ENCODE measurements at regions not wholly inside any gene's neighbourhood (a gene's known extent, or its start where the extent isn't known, plus 50 kb on each side); places are given as distances from the start of the nearest gene placed in this dataset.

DNA sequence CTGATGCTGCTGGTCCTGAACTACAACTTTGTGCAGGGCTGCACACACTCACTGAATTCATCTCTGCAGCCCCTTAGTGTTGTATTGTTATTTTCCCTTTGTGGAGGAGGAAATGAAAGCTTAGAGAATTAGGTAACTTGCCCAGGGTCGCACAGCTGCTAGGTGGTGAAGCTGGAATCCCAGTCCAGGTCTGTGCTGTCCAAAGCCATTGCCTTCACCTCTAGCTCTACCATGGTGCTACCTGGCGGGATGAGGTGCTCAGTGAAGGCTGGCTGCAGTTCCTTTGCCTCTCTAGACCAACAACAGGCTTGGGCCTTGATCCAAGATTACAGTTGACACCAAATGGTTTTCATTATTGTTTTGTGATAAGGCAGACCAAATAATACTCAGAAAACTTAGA is 177.8 kb upstream of the PITX1 start:
- no TSS peak for BruUV-seq (replicated peaks)
- Histone ChIP-seq H2AFZ (ENCODE audit: control insufficient read depth, low read depth, low read length) (no peak overlapping the region), H3K27ac (ENCODE audit: control insufficient read depth, insufficient read depth) (no peak overlapping the region), H3K4me1 (ENCODE audit: control insufficient read depth, insufficient read depth, low read length) (no peaks in the 10 kb centered on the region), H3K79me2 (ENCODE audit: control insufficient read depth, insufficient read depth, low read length) (no peaks in the 10 kb centered on the region), H4K20me1 (ENCODE audit: control insufficient read depth, insufficient read depth) (no peaks in the 10 kb centered on the region), H3K27me3 (replicated peaks in 1 of 2; ENCODE audit: control insufficient read depth in 2 of 2, insufficient read depth in 2 of 2, low read length in 1 of 2) (peaks cover 4 to 6% of the 10 kb centered on the region in 2 experiments; a peak in 3 of 4 replicates), H3K9me3 (replicated peaks; ENCODE audit: control insufficient read depth, insufficient read depth, low read length) (no peaks in the 10 kb centered on the region), H3K36me3 (ENCODE audit: control insufficient read depth in 2 of 2, insufficient read depth in 2 of 2, low read length in 1 of 2) (no peaks in the 10 kb centered on the region), H3K9ac (ENCODE audit: control insufficient read depth, insufficient read depth, low read length) (no peak overlapping the region), H3K4me3 (no peak overlapping the region), H3K4me2 (ENCODE audit: control insufficient read depth, insufficient read depth) (no peak overlapping the region)
- ChIA-PET RAD21 (ENCODE audit: unreplicated experiment) (no interaction called here), POLR2A (no interaction called here), CTCF (interaction anchor here (0.7 kb wide), 1 partner anchor 45 kb away, joined by 3 read pairs; no protein-coding TSS in a partner anchor), SMC1A (ENCODE audit: uncharacterized antibody, unreplicated experiment) (no interaction called here)
- WGBS (ENCODE audit: insufficient coverage, insufficient replicate concordance, low lambda C conversion rate, missing lambda C conversion rate), result 0% methylated on average over 2 of the region's 2 CpGs
- intact Hi-C loops (cut with micrococcal nuclease; ENCODE audit: unreplicated experiment), result no loop called here
- DNase-seq (ENCODE audit: low read depth, low spot score) (no peak), ATAC-seq (no peak), FAIRE-seq (no peak)
- TF ChIP-seq YBX1 (IDR thresholded peaks at IDR 0.05) (no peak), TBL1XR1 (IDR thresholded peaks at IDR 0.05; ENCODE audit: low read depth, low read length) (no peak), TAF1 (IDR thresholded peaks at IDR 0.05; ENCODE audit: borderline replicate concordance, low read depth, low read length) (no peak), HDAC2 (IDR thresholded peaks at IDR 0.05) (no peak), BHLHE40 (IDR thresholded peaks at IDR 0.05; ENCODE audit: borderline replicate concordance in 1 of 2, low read depth in 2 of 2, low read length in 1 of 2) (no peak), ESRRA (IDR thresholded peaks at IDR 0.05; ENCODE audit: low read length) (no peak), NFIC (IDR thresholded peaks at IDR 0.05; ENCODE audit: low read depth, low read length) (no peak), STAT3 (IDR thresholded peaks at IDR 0.05; ENCODE audit: low read depth, low read length) (no peak), MTA3 (IDR thresholded peaks at IDR 0.05; ENCODE audit: borderline replicate concordance, low read length) (no peak), NFYA (IDR thresholded peaks at IDR 0.05; ENCODE audit: borderline replicate concordance, low read depth, low read length) (no peak), MYB (IDR thresholded peaks at IDR 0.05; ENCODE audit: borderline replicate concordance, low read depth, low read length) (no peak)
- TF ChIP-seq, protein P1, sequence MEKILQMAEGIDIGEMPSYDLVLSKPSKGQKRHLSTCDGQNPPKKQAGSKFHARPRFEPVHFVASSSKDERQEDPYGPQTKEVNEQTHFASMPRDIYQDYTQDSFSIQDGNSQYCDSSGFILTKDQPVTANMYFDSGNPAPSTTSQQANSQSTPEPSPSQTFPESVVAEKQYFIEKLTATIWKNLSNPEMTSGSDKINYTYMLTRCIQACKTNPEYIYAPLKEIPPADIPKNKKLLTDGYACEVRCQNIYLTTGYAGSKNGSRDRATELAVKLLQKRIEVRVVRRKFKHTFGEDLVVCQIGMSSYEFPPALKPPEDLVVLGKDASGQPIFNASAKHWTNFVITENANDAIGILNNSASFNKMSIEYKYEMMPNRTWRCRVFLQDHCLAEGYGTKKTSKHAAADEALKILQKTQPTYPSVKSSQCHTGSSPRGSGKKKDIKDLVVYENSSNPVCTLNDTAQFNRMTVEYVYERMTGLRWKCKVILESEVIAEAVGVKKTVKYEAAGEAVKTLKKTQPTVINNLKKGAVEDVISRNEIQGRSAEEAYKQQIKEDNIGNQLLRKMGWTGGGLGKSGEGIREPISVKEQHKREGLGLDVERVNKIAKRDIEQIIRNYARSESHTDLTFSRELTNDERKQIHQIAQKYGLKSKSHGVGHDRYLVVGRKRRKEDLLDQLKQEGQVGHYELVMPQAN (conservative IDR thresholded peaks at IDR 0.05), result no peak
- TF ChIP-seq, protein P2, sequence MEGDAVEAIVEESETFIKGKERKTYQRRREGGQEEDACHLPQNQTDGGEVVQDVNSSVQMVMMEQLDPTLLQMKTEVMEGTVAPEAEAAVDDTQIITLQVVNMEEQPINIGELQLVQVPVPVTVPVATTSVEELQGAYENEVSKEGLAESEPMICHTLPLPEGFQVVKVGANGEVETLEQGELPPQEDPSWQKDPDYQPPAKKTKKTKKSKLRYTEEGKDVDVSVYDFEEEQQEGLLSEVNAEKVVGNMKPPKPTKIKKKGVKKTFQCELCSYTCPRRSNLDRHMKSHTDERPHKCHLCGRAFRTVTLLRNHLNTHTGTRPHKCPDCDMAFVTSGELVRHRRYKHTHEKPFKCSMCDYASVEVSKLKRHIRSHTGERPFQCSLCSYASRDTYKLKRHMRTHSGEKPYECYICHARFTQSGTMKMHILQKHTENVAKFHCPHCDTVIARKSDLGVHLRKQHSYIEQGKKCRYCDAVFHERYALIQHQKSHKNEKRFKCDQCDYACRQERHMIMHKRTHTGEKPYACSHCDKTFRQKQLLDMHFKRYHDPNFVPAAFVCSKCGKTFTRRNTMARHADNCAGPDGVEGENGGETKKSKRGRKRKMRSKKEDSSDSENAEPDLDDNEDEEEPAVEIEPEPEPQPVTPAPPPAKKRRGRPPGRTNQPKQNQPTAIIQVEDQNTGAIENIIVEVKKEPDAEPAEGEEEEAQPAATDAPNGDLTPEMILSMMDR (IDR thresholded peaks at IDR 0.05 in 2 of 3, conservative IDR thresholded peaks at IDR 0.05 in 1 of 3; ENCODE audit: control insufficient read depth in 2 of 3, extremely low read depth in 1 of 3, insufficient read depth in 1 of 3, low read depth in 3 of 3, low read length in 3 of 3), result no peak
- in situ Hi-C loops (cut with MboI), result no loop called here
